ENCODE measurements at regions not wholly inside any gene's neighbourhood (a gene's known extent, or its start where the extent isn't known, plus 50 kb on each side); places are given as distances from the start of the nearest gene placed in this dataset.

DNA sequence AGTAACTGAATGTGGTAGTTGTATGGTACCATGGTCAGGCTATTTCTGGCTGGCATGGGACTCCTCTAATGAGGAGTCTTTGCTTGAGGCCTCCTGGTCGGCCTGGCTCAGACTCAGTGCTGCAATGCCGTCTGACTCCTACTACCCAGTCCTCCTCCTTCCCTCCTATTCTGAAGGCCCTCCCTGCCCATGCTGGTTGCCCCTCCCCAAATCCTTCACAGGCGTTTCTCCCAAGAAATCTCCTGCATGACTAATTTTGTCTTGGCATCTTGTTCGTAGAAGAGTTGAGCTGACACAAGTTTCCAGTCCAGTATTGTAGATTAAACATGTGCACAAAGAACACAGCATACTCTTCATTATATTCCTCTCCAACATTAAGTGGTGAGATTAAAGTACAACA is 115.5 kb downstream of the NFKBIZ start:
- TF ChIP-seq POLR2AphosphoS5 (IDR thresholded peaks at IDR 0.05), result no peak
- TF ChIP-seq, protein P1, sequence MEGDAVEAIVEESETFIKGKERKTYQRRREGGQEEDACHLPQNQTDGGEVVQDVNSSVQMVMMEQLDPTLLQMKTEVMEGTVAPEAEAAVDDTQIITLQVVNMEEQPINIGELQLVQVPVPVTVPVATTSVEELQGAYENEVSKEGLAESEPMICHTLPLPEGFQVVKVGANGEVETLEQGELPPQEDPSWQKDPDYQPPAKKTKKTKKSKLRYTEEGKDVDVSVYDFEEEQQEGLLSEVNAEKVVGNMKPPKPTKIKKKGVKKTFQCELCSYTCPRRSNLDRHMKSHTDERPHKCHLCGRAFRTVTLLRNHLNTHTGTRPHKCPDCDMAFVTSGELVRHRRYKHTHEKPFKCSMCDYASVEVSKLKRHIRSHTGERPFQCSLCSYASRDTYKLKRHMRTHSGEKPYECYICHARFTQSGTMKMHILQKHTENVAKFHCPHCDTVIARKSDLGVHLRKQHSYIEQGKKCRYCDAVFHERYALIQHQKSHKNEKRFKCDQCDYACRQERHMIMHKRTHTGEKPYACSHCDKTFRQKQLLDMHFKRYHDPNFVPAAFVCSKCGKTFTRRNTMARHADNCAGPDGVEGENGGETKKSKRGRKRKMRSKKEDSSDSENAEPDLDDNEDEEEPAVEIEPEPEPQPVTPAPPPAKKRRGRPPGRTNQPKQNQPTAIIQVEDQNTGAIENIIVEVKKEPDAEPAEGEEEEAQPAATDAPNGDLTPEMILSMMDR (IDR thresholded peaks at IDR 0.05), result no peak
